ENCODE measurements at regions not wholly inside any gene's neighbourhood (a gene's known extent, or its start where the extent isn't known, plus 50 kb on each side); places are given as distances from the start of the nearest gene placed in this dataset.

DNA sequence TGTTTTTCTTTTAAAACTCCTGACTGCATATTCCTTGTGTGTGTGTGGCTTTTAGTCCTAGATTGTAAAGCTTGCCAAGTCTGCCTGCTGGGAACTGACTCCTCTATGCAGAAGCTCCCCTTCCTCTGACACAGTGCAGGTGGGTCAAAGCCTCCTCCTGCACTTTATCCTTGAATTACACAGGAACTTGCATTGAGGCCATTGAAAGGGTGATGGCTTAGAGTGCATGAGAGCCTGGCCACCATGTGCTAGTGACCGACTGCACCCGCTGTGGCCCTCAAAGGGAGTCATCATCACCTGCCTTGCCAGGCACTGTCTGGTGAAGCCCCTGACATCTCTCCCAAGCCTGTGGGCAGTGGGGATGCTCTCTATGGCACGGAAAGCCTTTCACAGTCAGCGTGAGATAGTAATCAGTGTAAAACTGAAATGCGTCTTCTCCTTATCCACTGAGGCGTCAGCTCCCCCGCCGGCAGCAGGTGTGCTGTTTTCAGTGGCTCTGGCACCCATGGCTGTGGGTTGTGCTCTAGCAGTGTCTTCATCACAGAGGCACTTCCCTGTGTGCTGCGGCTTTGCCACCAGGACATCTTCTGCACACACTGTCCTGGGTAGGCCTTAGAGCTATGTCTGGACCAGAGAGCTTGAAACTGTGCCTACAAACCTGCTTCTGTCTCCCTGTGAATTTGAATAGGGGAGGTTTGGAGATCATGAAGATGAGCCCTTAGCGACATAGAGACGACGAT, 87.9 kb downstream of the THBS2 start:
- DNase-seq (ENCODE audit: low read depth) = no peak

DNA sequence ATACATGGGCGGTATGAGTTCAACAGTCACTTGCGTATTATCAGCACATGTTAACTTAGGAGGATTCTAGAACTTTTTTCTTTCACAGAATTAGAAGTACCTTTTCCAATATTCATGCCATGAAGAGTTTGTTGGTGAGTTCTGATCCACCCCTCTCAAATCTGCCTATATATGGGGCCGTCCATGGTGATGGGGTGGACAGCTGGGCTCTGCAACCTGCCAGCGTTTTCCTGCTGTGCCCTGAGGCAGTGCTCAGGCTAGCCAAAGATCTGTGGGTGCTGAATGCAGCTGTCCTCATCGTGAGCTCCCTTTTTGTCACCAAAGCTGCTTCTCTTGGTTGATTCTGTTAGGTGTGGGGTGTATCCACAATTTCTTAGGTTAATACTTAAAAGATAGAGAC, 88.7 kb downstream of the THBS2 start:
- DNase-seq (ENCODE audit: low read depth) = no peak

DNA sequence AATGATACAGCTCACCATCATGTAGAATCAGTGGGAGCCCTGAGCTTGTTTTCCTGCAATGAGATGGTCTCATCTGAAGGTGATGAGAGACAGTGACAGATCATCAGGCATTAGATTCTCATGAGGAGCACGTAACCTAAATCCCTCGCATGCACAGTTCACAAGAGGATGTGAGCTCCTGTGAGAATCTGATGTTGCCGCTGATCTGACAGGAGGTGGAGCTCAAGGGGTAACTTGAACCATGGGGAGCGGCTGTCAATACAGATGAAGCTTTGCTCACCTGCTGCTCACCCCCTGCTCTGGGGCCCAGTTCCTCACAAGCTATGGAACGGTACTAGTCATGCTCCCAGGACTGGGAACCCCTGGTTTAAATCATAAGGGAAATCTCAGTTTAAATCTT, 89.2 kb downstream of the THBS2 start:
- DNase-seq (ENCODE audit: low read depth) = no peak

DNA sequence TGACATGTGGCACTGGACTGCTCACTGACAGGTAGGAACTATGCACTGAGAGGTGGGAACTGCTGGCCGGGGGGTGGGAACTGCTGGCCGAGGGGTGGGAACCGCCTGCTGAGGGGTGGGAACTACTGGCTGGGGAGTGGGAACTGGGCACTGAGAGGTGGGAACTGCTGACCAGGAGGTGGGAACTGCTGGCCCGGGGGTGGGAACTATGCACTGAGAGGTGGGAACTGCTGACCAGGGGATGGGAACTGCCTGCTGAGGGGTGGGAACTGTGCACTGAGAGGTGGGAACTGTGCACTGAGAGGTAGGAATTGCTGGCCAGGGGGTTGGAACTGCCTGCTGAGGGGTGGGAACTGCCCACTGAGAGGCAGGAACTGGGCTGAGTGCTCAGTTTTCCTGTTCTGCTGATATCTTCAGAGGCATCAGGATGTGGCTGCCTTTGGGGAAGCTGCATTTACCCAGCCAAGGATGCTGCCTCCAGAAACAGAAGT, 90.2 kb downstream of the THBS2 start:
- no peak for DNase-seq (ENCODE audit: low read depth)

DNA sequence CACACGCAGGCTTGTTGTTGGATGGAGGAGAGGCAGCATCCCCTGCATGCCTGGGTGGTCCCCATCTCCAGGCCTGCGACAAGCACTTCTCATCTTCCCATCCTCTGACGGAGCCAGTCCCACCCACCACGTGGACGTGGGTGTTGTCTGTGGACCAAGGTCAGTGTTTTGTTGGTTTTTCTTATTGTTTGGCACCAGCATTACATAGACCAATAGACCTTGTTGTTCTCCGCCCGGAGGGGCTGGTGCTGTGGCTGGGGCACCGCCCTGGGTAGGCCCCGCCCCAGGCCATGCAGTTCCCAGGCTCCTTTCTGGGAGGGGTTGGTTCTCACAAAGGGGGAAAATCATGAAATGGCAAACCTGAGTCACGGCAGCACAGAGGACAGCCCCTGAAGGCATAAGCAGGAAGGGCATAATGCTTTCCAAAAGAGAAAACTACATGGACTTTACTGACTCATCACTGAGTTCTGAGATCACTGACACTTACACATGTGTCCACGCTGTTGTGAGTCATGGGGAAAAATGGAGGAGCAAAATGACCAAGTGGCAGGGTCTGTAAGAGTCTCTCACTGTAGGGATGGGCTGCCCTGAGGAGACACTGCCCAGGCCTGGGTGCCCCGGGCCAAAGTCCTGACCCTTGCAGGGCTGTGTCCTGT, 90.8 kb downstream of the THBS2 start:
- DNase-seq (ENCODE audit: low read depth) = no peak

DNA sequence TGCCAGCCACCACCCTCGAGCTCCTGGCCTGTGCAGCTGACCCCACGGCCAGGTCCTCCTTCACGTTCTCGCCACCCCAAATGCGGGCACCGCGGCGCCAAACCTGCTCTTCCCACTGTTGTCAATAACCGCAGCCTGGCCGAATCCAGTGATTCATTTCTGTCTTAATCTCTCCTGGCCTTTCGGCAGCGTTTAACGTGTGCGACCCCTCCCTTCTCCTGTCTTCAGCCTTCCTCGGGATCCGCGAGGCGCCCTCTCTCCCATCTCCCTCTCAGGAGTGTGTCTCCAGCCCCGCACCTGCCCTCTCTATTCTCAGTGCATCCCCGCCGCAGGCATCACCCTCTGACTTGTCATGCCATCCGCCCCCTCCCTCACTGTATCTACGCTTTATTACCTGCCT, 91.4 kb downstream of the THBS2 start:
- no peak for DNase-seq (ENCODE audit: low read depth)

DNA sequence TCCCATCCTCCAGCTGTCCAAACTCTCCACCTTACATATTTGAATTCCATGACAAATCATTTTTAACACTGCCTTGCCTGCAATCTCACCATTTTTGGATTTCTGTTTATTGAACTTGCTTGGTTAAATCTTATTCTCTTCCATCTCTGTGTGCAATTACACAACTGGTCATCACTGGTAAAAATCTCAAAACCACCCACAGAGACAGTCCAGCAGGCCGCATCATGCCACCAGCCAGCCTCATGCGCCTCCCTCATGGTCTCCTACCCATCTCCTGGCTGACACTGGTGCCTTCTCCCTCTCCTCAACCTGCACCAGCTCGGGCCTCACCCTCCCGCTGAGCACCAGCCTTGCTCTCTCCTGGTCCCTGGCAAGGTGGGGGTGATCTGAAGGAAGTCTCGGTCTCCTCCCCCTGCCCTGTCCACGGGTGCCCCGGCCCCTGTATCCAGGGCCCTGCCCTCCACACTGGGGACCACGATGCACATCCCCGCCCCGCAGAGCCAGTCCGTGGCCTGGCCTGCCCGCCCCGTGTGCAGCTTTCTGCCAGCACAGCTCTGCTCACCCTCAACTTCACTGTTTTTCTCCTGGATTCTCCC, 92.0 kb downstream of the THBS2 start:
- DNase-seq (ENCODE audit: low read depth) = no peak

DNA sequence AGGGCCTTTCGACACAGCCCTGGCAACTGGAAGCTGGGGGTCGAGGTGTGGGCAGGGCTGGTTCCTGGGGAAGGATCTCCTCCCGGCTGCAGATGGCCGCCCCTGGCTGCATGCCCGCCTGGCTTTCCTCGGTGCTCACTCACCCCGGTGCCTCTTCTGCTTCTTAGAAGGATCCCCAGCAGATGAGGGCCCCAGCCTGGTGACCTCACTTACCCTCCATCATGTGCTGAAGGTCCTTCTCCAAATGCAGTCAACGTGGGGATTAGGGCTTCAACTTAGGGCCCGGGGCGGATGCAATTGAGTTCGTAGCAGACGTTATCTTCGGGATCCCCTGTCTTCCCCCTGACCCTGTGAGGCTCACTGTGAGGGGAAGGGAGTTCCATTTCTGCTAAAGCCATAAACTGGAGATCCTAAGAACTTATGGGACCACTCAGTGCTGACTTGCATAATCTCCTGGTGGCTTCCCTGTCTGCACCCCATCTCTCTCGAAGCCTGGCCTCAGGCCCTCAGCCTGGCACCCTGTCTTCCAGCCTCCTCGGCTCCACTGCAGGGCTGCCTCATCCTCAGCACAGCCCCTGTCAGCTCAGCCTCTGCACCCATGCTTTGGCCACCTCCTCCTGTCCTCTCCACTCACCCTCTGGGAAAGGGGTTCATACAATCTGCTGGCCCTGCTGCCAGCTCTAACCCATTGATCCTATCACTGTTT, 92.6 kb downstream of the THBS2 start:
- no peak for DNase-seq (ENCODE audit: low read depth)

DNA sequence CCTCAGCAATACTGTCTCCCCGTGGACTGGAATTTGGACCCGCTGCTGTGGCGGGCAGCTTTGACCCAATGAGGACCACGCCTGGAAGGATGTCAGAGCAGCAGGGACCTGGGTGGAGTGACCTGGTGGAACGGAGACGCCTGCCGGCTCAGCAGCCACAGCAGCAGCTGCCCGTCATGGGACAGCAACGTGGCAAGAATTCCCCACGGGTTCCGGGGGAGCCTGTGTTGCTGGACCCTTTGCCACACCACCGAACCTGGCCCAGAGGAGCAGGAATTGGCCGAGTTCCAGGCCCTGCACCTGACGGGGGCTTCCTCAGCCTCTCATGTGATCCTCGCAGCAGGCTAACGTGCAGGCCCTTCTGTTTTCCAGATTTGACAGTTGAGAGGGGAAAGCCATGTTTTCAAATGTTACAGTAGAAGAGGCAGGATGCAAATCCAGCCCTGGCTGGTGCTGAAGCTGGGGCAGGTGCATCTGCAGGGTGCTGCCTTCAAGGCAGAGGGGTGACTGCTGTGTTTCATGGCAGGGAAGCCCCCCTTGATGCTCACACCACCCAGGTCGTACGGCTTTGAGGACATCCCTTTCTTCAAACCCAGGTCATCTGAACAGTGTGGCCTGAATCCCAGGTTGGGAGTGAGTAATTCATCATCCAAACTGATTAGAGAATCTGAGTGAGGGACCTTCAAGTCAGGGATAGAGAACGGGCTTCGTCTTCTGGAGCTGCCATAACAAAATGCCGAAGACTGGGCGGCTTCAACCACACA, 93.4 kb downstream of the THBS2 start:
- DNase-seq (ENCODE audit: low read depth) = no peak

DNA sequence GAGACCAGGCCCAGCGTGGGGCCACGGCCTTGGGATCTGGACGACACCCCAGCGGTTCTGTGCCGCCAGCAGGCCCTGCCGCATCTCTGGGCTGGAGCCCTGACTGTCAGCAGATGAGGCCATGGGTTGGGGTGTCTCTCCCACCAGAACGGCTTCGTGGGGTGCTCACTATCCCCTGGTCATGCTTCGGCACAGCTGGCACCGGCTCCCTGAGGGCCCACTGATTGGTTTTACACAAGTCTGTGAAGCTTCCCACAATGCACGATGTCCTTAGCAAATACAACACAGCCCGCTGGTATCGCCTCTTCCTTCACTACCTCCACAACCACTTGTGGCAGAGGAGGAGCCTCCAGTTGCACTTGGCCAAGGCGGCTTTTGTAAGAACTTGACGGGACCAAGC, 94.3 kb downstream of the THBS2 start:
- DNase-seq (ENCODE audit: low read depth) = no peak

DNA sequence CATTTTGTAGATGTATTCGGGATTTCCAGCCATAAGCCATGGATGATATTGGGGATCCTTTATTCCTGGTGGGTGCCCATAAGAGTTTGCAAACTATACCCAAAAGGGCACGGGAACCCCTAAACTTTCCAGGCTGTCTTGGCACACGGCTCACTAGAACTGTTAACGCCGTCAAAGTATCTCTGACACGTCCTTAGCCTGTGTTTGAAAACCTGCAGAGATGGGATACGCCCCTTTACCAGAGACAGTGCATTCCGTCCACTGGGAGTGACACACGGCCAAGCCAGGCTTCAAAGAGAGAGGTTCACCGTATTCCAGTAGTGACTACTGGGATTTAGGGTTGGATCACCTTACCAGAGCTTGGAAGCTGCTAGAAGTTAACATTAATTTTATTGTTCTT, 95.0 kb downstream of the THBS2 start:
- no peak for DNase-seq (ENCODE audit: low read depth)

DNA sequence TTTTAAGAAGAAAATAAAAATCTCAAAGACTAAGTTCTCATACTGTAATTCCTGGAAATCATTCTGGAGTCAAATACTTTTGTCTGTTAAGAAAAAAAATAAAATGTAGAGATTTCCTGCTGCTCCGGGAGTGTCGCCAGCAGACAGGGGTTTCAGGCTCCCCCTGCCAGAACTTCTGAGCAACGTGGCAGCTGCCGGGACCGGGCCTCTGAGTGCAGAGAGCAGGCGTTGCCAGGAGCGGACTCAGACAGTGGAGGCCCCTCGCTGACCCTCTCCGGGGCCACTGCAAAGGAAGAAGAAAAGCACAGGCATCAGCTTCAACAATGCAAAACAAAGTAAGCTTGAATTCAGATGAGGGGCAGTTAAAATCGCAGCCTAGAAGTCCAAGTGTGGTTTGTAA, 95.5 kb downstream of the THBS2 start:
- no peak for DNase-seq (ENCODE audit: low read depth)

DNA sequence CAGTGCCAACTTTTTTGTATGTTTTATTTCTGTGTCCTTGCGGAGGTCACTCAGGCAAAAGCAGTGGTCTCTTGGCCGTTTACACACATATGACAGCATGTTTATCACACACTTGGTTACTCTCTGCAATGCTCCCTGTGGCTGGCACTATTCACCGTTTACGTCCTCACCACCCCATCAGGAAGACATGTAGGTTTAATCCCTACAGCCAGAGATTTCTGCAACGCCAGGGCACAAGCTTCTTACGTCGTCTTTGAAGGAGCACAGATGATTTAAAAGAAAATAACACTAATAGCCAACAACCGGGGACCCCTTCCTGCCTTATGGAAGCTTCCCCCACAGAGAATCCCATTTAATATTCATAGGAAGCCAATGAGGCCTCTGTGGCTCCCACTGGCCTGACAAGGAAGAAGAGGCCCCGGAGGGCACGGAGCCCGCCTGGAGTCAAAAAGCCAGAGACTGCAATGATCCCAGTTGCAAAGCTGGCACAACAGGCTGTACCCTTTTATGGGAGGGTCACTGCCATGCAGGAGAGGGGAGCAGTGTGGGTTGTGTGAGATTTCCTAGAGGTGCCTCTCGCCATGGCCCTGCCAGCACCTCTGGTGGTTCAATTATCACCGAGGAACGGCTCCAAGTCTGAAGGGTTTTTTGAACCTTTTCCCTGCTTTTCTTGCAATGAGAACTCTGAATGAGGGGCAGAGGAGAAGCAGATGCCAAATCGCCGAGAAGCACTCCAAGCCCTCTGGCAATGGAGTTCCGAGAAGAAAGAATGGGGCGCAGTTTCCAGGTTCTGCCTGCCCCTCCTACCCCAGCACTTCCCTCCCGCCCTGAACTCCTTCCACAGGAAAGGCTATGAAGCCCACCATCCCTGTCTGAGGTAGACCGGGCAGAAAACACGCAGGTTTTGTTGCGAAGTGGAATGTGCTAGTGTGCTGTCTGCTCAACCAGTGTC, 96.2 kb downstream of the THBS2 start:
- DNase-seq (ENCODE audit: low read depth) = no peak

DNA sequence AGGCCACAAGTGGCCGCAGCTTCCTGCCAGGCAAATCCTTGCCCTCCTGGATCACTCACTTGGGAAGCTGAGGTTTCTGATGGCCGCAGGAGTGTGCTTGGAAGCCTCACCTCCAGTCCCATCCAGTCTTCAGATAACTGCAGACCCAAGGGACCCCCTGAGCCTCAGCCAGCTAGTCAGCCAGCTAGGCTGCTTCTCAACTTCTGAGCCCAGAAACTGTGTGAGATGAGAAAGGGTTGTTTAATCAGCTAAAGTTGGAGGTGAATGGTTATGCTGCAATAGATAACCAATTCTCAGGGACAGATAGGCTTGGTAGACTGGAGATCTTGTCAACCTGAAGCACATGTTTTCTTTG, 96.9 kb downstream of the THBS2 start:
- DNase-seq (ENCODE audit: low read depth) = no peak

DNA sequence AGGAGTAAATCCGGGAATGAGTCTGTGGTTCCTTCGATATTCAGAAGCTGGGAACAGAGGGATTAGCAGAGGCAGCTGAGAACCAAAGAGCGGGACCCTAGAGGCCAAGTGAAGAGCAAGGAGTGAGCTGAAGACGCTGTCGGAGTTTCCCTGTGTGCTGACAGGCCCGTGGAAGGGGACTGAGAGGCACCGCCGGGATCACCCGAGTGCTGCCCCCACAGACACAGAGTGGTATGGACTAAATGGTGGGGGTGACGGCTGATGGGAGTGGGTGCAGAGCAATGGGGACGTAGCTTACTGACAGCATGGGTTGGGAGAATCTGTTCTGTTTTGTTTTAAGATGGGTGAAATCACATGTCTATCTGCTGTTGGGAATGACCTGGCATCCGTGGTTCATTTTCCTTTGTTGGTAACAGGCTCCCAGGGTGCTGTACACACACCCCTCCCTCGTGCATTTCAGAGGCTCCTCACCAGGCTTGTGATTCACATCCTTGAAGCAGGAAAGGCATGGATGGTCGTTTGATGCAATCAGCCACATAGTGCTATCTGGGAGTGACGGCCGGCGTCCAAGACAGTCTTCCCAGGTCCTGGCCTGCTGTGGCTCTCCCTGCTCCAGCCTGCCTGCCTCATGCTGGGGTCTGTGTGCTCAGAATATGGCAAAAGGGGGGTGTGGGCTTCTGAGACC, 97.4 kb downstream of the THBS2 start:
- no peak for DNase-seq (ENCODE audit: low read depth)

DNA sequence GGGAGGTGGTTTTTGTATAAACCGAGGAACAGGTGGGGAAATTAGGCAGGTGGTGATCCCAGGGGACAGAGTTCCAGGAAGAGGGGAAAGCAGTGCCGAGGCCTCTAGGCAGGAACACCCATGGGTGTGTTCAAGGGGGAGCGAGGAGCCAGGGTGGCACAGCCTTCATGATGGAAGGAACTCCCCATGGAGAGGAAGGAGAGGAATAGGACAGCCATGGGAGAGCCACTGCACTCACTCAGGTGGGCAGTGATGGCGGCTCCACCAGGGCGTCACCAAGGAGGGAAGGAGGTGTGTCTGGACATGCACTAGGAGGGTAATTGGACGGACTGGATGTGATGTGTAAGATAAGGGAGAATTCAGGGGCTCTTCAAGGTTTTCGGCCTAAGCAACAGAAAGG, 98.2 kb downstream of the THBS2 start:
- no peak for DNase-seq (ENCODE audit: low read depth)

DNA sequence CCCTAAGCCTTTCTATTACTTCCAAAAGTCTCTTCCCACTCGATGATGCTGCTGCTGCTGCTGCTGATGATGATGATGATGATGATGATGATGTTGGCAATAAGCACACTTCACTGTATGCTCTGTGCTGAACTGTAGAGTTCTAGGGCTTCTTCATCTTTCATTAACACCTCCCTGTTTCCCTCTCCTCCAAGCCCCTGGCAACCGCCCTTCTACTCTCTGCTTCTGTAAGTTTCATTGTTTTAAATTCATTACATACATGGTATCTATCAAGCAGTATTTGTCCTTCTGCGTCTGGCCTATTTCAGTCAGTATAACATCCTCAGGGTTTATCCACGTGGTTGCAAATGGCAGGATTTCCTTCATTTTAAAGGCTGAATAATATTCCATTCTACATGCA, 100.2 kb downstream of the THBS2 start:
- DNase-seq (ENCODE audit: low read depth) = no peak

DNA sequence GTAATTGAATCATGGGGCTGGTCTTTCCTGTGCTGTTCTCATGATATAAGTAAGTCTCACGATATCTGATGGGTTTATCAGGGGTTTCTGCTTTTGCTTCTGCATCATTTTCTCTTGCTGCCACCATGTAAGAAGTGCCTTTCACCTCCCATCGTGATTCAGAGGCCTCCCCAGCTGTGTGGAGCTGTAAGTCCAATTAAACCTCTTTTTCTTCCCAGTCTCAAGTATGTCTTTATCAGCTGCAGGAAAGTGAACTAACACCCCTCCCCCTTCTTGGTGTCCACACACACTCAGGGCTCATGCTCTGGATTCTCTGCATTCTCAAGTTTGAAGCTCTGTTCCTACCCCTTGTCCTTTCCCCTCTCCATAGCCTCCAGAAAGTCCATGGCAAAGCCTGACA, 107.1 kb downstream of the THBS2 start:
- no peak for DNase-seq (ENCODE audit: low read depth)

DNA sequence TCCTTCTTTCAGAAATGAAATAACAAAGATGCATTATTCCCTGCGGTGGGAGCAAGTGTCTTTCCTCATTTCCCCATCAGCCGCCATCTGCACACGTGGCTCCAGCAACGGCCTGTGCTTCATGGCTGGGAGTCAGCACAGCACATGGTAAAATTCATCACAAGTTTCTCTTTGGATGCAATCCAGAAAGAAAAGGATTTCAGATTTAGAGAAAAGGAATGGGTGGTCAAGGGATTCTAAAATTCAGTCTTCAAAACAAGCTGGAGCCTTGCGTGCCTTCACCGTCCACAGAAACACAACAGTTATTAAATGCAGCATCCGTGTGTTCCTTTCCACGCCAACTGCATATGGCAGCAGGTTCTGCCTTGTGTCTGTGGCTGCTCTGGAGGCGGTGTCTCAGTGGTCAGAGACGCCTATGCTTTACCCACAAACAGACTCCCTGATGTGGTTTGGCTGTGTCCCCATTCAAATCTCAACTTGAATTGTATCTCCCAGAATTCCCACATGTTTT, 107.6 kb downstream of the THBS2 start:
- DNase-seq (ENCODE audit: low read depth) = no peak

DNA sequence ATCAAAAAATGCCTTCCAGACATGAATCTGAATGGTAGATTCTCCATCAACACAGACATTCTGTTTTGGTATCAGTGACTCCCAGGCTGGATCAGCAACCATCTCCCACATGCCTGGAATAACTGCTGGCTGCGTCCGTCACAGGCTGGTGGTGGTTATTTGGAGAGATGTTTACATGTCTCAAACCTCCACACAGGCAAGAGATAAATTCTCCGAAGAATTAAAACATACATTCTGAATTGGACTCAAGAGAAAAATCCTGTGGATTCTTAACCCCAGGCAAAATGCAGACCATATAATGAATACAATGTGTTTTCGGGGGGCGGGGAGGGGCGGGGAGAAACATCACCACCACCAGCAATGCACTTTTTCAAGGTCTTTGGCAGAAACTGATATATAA, 108.2 kb downstream of the THBS2 start:
- no peak for DNase-seq (ENCODE audit: low read depth)

Data from stimulated activated CD4-positive, alpha-beta T cell treated with anti-CD3 and anti-CD28 coated beads, Interleukin-2, amount 100 ng/mL, for 4 hours (primary cell).